ENCODE measurements at regions not wholly inside any gene's neighbourhood (a gene's known extent, or its start where the extent isn't known, plus 50 kb on each side); places are given as distances from the start of the nearest gene placed in this dataset.

DNA sequence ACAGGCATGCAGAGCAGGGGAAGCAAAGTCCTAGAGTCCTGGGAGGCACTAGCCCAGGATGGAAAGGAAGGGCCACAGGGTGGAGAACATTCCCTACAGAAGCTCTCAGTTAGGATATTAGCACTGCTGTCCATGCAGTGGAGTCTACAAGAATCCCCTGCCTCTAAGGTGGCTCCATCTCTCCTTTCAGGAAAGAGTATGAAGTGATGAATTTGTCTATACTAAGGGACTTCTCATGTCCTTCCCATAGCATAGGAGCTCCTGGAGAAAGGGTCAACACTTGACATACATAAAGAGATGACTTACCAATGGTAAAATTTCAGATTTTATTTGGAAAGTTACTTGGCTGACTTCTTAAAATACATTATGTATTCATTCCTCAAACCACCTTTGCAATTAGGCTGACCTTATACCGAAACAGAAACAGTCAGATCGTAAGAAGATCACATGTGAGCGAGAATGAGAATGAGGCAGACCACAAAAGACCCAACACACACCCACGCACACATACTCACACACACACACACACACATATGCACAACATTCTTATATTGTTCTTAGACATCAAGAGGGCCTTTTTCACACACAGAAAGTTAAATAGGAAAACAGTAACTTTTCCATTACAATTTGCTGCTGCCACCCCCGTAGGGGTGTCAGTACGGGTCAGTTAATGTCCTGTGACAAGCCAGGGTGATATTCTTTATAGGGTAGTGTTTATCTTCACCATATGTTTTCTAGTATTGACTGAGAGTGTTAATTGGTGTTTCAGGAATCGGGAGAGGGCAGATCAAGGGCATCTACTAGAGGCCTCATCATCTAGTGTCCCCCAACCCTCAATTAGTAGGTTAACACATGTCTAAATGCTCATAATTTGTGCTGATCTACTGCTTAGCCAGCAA lies 159.4 kb downstream of the FAXC start:
- H3K27ac ChIP-seq = no peak overlapping the region
- DNase-seq (ENCODE audit: low spot score) = no peak
- H3K9me3 ChIP-seq = no peaks in the 10 kb centered on the region
- no peak overlapping the region for H3K4me3 ChIP-seq
- H3K4me1 ChIP-seq (replicated peaks) = no peaks in the 10 kb centered on the region
- no peaks in the 10 kb centered on the region for H3K27me3 ChIP-seq (replicated peaks; ENCODE audit: insufficient read depth)
- intact Hi-C loops (cut with DNase I) = no loop called here
- 81% methylated on average over 7 of the region's 7 CpGs for WGBS
- H3K36me3 ChIP-seq = no peaks in the 10 kb centered on the region
- TF ChIP-seq CTCF (IDR thresholded peaks at IDR 0.05) = no peak
- no peak for TF ChIP-seq POLR2A (IDR thresholded peaks at IDR 0.05)
- TF ChIP-seq POLR2AphosphoS5 (IDR thresholded peaks at IDR 0.05) = no peak

- WGBS = 33% methylated on average over 2 of the region's 2 CpGs
- Histone ChIP-seq H3K4me1 (replicated peaks) (no peaks in the 10 kb centered on the region), H3K9me3 (no peaks in the 10 kb centered on the region), H3K27me3 (replicated peaks; ENCODE audit: insufficient read depth) (no peaks in the 10 kb centered on the region), H3K27ac (no peak overlapping the region), H3K4me3 (no peak overlapping the region), H3K36me3 (no peaks in the 10 kb centered on the region)
- peak; percentile 12 for DNase-seq (ENCODE audit: low spot score)
- intact Hi-C loops (cut with DNase I) = no loop called here
- TF ChIP-seq CTCF (IDR thresholded peaks at IDR 0.05) (no peak), POLR2AphosphoS5 (IDR thresholded peaks at IDR 0.05) (peak; percentile 67), POLR2A (IDR thresholded peaks at IDR 0.05) (no peak)
These were observed 162.0 kb downstream of the FAXC start for GRCh38 chr6:99187429-99187828.

GRCh38 chr6:99186417-99186816 lies 163.1 kb downstream of the FAXC start:
- Histone ChIP-seq H3K9me3 (no peaks in the 10 kb centered on the region), H3K27me3 (replicated peaks; ENCODE audit: insufficient read depth) (no peaks in the 10 kb centered on the region), H3K4me3 (no peak overlapping the region), H3K27ac (no peak overlapping the region), H3K36me3 (no peaks in the 10 kb centered on the region), H3K4me1 (replicated peaks) (no peaks in the 10 kb centered on the region)
- TF ChIP-seq POLR2A (IDR thresholded peaks at IDR 0.05) (no peak), POLR2AphosphoS5 (IDR thresholded peaks at IDR 0.05) (no peak), CTCF (IDR thresholded peaks at IDR 0.05) (no peak)
- 97% methylated on average over 2 of the region's 2 CpGs for WGBS
- no peak for DNase-seq (ENCODE audit: low spot score)
- intact Hi-C loops (cut with DNase I) = no loop called here

DNA sequence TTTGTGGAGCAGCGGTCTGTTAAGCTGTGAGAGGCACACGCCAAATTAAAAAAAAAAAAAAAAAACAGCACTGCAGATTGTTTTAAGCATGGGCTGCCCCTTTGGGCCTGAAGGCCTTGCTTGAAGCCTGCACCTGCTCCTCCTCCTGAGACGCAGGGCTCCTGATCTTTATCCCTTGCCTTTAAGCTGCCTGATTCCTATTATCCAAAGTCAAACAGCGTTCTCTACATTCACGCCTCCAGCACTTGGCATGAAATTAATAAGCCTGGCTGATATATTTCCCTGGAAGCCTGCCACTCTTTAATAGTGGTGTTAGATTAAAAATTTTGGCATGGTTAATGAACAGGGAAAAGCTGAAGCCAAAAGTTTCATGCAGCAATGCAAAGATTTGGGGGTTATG lies 163.9 kb downstream of the FAXC start:
- Histone ChIP-seq H3K4me1 (replicated peaks) (no peaks in the 10 kb centered on the region), H3K4me3 (no peak overlapping the region), H3K9me3 (no peaks in the 10 kb centered on the region), H3K36me3 (no peaks in the 10 kb centered on the region), H3K27me3 (replicated peaks; ENCODE audit: insufficient read depth) (no peaks in the 10 kb centered on the region), H3K27ac (no peak overlapping the region)
- 37% methylated on average over 5 of the region's 5 CpGs for WGBS
- TF ChIP-seq POLR2A (IDR thresholded peaks at IDR 0.05) = no peak
- TF ChIP-seq POLR2AphosphoS5 (IDR thresholded peaks at IDR 0.05) = no peak
- no peak for TF ChIP-seq CTCF (IDR thresholded peaks at IDR 0.05)
- DNase-seq (ENCODE audit: low spot score) = no peak
- intact Hi-C loops (cut with DNase I) = no loop called here

- TF ChIP-seq POLR2AphosphoS5 (IDR thresholded peaks at IDR 0.05) (no peak), POLR2A (IDR thresholded peaks at IDR 0.05) (no peak), CTCF (IDR thresholded peaks at IDR 0.05) (no peak)
- Histone ChIP-seq H3K9me3 (no peaks in the 10 kb centered on the region), H3K4me1 (replicated peaks) (no peaks in the 10 kb centered on the region), H3K4me3 (no peak overlapping the region), H3K36me3 (no peaks in the 10 kb centered on the region), H3K27ac (no peak overlapping the region), H3K27me3 (replicated peaks; ENCODE audit: insufficient read depth) (no peaks in the 10 kb centered on the region)
- intact Hi-C loops (cut with DNase I) = no loop called here
- no peak for DNase-seq (ENCODE audit: low spot score)
- WGBS = 31% methylated on average over 2 of the region's 2 CpGs
These were observed 164.8 kb downstream of the FAXC start for GRCh38 chr6:99184696-99185095.
